HFF-Myc (cell line): ENCODE measurements at regions not wholly inside any gene's neighbourhood (a gene's known extent, or its start where the extent isn't known, plus 50 kb on each side); places are given as distances from the start of the nearest gene placed in this dataset.

Experiments
- DNase-seq: peaks from one replicate; pipeline ENCODE4 v3.0.0-alpha.2; 2011; ENCODE audit warnings: low read depth; ENCODE audit errors: extremely low read depth
- H3K4me3 ChIP-seq: replicated peaks from 2 replicates; pipeline ENCODE4 v1.5.1; 2011; ENCODE audit warnings: low read depth, mild to moderate bottlenecking, control low read depth, low read length
- CTCF ChIP-seq: IDR thresholded peaks from 2 replicates; pipeline ENCODE4 v1.5.1; 2012; ENCODE audit warnings: mild to moderate bottlenecking, low read depth, low read length, control low read depth; ENCODE audit errors: missing control alignments

- H3K4me3 ChIP-seq: no peak overlapping the region
- TF ChIP-seq CTCF: no peak
- no peak for DNase-seq
These were observed 345.1 kb downstream of the ARL4A start for GRCh38 chr7:13032576-13032975.

GRCh38 chr7:13034693-13035092 lies 347.3 kb downstream of the ARL4A start:
- no peak for TF ChIP-seq CTCF
- H3K4me3 ChIP-seq: no peak overlapping the region
- DNase-seq: no peak

- no peak for TF ChIP-seq CTCF
These were observed 347.8 kb downstream of the ARL4A start for GRCh38 chr7:13035233-13035632.

GRCh38 chr7:13036256-13036780 lies 348.9 kb downstream of the ARL4A start:
- no peak for DNase-seq
- no peak for TF ChIP-seq CTCF
- H3K4me3 ChIP-seq: no peak overlapping the region

More at GRCh38 chr7:13035233-13035632, 347.8 kb downstream of the ARL4A start:
- DNase-seq: no peak
- H3K4me3 ChIP-seq: no peak overlapping the region

GRCh38 chr7:13037216-13037615 lies 349.8 kb downstream of the ARL4A start:
- no peak overlapping the region for H3K4me3 ChIP-seq
- DNase-seq: no peak
- TF ChIP-seq CTCF: no peak

- H3K4me3 ChIP-seq: no peak overlapping the region
- DNase-seq: no peak
- no peak for TF ChIP-seq CTCF
These were observed 354.0 kb downstream of the ARL4A start for GRCh38 chr7:13041368-13041988.
